Testis (tissue), 2 donors: ENCODE measurements at regions not wholly inside any gene's neighbourhood (a gene's known extent, or its start where the extent isn't known, plus 50 kb on each side); places are given as distances from the start of the nearest gene placed in this dataset.

Source experiments
- DNase-seq: peaks from one replicate; pipeline ENCODE4 v3.0.0-alpha.2; 2019
- H3K27ac ChIP-seq, 2 donors: fragments of 200-600 bp; sonication (generic); one replicate each; pipeline ENCODE4 v1.5.1; 2019
- H3K27me3 ChIP-seq: fragments of 200-600 bp; sonication (generic); one replicate; pipeline ENCODE4 v1.5.1; 2019
- H3K36me3 ChIP-seq: fragments of 200-600 bp; sonication (generic); one replicate; pipeline ENCODE4 v1.5.1; 2017; ENCODE audit warnings: low read depth; ENCODE audit errors: missing control alignments
- H3K4me1 ChIP-seq: fragments of 200-600 bp; sonication (generic); one replicate; pipeline ENCODE4 v1.5.1; 2019
- H3K4me3 ChIP-seq, 2 donors: fragments of 200-600 bp; sonication (generic); one replicate each; pipeline ENCODE4 v1.5.1; 2017 to 2019
- H3K9me3 ChIP-seq: fragments of 200-600 bp; sonication (generic); one replicate; pipeline ENCODE4 v1.5.1; 2017
- CTCF ChIP-seq, 3 experiments: fragments of 450-650 bp in 2 of 3; fragments of 200-600 bp in 1 of 3; sonication (generic) in 1 of 3; IDR thresholded peaks; one replicate each; pipeline ENCODE4 v1.5.1; 2016 to 2019; ENCODE audit warnings: antibody characterized with exemption in 3 of 3, mild to moderate bottlenecking in 2 of 3, moderate library complexity in 1 of 3
- POLR2A ChIP-seq: fragments of 450-650 bp; IDR thresholded peaks from one replicate; pipeline ENCODE4 v1.6.1; 2017; ENCODE audit warnings: antibody characterized with exemption, mild to moderate bottlenecking, moderate library complexity
- WGBS, 2 donors: methylation state at CpG; one replicate each; pipeline ENCODE4 v1.1.5; 2018; 5-methylcytosine and 5-hydroxymethylcytosine counted together
- intact Hi-C: fragments of 100-400 bp; cut with DNase I; formaldehyde crosslinking; loops from one replicate; pipeline ENCODE4 v1.15.1; 2023; ENCODE audit warnings: low total_unique reads

DNA sequence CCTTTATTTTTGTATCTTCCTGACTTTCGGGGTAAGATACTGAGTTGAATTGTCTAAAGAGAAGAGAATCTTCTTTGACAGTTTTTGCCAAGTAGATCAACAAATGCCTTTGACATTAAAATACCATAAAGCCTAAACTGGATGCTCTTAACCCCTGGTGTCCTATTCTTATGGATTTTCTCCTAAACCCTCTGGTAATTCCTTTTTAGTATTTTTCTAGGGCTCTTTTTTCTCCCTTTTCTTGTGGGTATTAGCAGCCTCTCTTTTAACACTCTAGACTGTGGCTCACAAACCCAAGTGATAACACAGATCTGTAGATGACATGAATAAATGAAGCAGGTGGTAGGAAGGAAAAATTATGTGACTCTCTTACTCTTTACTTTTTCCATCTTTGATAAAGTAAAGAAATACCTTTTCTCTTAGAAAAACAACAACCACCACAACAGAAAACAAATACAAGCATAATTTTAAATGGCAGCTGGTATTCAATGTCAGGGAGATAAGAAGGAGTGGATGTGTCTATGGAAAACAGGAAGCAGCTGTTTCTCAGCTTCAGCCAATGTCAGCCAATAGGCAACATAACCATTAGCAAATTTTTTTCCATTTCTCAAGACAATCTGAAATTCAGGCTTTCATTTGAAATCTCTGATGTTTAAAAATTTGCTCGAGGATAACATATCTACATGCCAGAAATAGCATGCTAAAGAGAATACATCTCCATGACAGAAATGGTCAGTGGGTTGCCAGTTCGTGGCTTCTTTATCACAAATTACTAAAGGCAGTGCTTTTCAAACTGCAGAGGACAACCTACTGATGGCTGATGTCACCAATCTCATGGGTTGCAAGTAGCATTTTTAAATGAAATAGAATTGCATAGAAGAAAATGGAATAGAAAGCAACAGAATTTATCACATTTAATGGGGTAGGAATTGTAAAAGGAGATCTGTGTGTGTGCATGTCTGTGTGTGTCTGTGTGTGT, 123.1 kb upstream of the KRR1 start:
- Histone ChIP-seq H3K4me1 (no peaks in the 10 kb centered on the region), H3K27me3 (no peaks in the 10 kb centered on the region), H3K27ac (no peak overlapping the region), H3K36me3 (no peaks in the 10 kb centered on the region), H3K9me3 (no peaks in the 10 kb centered on the region), H3K4me3 (no peak overlapping the region)
- WGBS, 2 donors: 66 to 75% methylated on average over 3 of the region's 3 CpGs
- no peak for DNase-seq
- TF ChIP-seq CTCF (IDR thresholded peaks at IDR 0.05) (no peak), POLR2A (no peak)
- intact Hi-C loops: no loop called here

DNA sequence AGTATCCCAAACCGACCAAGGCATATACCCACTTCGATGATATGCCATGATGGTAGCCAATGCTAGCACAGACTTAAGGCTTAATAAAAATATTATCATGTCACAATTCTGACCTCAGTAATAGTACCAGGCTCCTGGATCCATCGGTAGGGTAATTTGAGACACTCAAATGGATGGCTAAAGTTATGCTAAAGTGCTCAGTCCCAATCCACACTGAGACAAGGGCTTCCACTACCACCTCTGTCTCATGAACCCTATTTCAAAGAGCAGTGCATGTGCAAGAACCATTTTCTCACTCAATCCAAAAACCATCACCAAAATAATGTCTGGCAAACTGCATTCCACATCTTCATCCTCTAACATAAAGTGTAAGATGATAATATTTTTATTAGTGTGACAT, 122.4 kb upstream of the KRR1 start:
- no peaks in the 10 kb centered on the region for H3K27me3 ChIP-seq
- H3K36me3 ChIP-seq: no peaks in the 10 kb centered on the region
- TF ChIP-seq CTCF (IDR thresholded peaks at IDR 0.05): no peak
- DNase-seq: no peak
- 91 to 93% methylated on average over 3 of the region's 3 CpGs for WGBS, 2 donors
- intact Hi-C loops: no loop called here
- H3K4me1 ChIP-seq: no peaks in the 10 kb centered on the region
- no peaks in the 10 kb centered on the region for H3K9me3 ChIP-seq
- H3K27ac ChIP-seq: no peak overlapping the region
- H3K4me3 ChIP-seq: no peak overlapping the region

DNA sequence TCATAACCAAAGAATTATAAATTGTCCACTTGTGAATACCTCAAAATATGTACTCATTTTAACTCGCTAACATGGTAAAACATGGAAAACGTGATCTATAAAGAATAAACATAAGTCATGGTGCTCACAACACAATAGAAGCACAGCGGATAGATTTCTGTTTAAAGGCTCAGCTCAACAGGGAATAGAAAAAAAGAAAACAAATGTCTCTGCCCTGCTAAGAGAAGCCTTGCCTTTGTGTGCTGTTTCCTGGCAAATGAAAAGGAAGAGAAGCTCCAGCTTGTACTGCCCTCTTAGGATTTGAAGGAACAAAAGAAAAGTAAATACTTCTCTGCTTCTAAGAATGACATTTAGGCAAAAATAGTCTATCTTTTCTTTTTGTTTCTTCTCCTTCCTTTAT, 121.0 kb upstream of the KRR1 start:
- no peaks in the 10 kb centered on the region for H3K27me3 ChIP-seq
- no peaks in the 10 kb centered on the region for H3K9me3 ChIP-seq
- H3K4me3 ChIP-seq: no peak overlapping the region
- no peaks in the 10 kb centered on the region for H3K36me3 ChIP-seq
- TF ChIP-seq POLR2A (no peak), CTCF (IDR thresholded peaks at IDR 0.05) (no peak)
- no peaks in the 10 kb centered on the region for H3K4me1 ChIP-seq
- DNase-seq: no peak
- H3K27ac ChIP-seq: no peak overlapping the region
- intact Hi-C loops: no loop called here
- WGBS, 2 donors: 66 to 69% methylated on average over 3 of the region's 3 CpGs

GRCh38 chr12:75631831-75632230, 120.4 kb upstream of the KRR1 start:
- H3K4me3 ChIP-seq: no peak overlapping the region
- intact Hi-C loops: no loop called here
- WGBS, 2 donors: 73 to 74% methylated on average over 5 of the region's 5 CpGs
- no peak for DNase-seq
- H3K36me3 ChIP-seq: no peaks in the 10 kb centered on the region
- TF ChIP-seq CTCF (IDR thresholded peaks at IDR 0.05) (no peak), POLR2A (no peak)
- no peak overlapping the region for H3K27ac ChIP-seq
- no peaks in the 10 kb centered on the region for H3K4me1 ChIP-seq
- no peaks in the 10 kb centered on the region for H3K9me3 ChIP-seq
- no peaks in the 10 kb centered on the region for H3K27me3 ChIP-seq

DNA sequence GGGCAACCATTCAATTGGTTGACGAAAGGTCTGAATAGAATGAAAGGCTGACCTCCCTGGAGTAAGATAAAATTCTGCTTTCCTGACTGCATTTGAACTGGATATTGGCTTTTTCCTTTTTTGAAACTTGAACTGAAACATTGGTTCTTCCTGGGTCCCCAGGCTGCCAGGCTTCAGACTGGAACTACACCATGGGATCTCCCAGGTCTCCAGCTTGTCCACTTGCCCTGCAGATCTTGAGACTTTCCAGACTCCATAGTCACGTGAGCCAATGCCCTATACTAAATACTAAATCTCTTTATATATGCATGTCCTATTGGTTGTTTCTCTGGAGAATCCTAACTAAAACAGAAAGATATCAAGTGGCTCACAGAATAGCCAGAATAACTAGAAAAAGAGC, 118.7 kb upstream of the KRR1 start:
- intact Hi-C loops: no loop called here
- Histone ChIP-seq H3K9me3 (no peaks in the 10 kb centered on the region), H3K4me1 (no peaks in the 10 kb centered on the region), H3K4me3 (no peak overlapping the region), H3K27ac (no peak overlapping the region), H3K36me3 (no peaks in the 10 kb centered on the region), H3K27me3 (no peaks in the 10 kb centered on the region)
- WGBS, 2 donors: 45 to 65% methylated on average over 2 of the region's 2 CpGs
- DNase-seq: no peak
- TF ChIP-seq POLR2A: no peak
- TF ChIP-seq CTCF (IDR thresholded peaks at IDR 0.05): no peak
